RKO (cell line): ENCODE measurements at regions not wholly inside any gene's neighbourhood (a gene's known extent, or its start where the extent isn't known, plus 50 kb on each side); places are given as distances from the start of the nearest gene placed in this dataset.
"Not testable (repeated sequence)": the region's sequence is repeated elsewhere in the genome, so short reads cannot be mapped to it uniquely, and the experiment has no call there.

Source experiments
- DNase-seq: peaks from one replicate; pipeline ENCODE4 v3.0.0-alpha.2; 2016; ENCODE audit warnings: low spot score

- DNase-seq, result no peak
Observed at GRCh38 chr14:98916036-98916435, 356.0 kb downstream of the BCL11B start.

GRCh38 chr14:98916476-98916875 is 355.5 kb downstream of the BCL11B start:
- DNase-seq, result no peak

DNA sequence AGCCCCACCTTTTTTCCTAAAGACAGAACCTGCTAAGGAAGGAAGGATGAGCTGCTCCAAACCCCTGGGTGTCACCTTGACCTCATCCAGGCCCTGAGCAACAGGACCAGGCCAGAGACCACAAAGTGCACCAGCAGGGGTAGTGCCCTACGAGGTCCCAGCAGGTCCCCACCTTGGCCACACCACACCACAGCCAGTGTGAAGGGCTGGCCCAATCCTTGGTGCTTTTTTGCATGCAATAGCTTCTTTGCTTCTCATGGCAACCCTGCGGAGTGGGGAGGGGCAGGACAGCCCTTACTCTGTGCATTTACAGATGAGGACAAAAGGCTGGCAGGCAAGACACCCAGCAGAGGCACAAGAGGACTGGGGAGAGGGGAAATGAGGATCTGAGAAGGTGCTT is 352.6 kb downstream of the BCL11B start:
- DNase-seq, result no peak

- not testable (repeated sequence) for DNase-seq
Observed at GRCh38 chr14:98921306-98921705, 350.7 kb downstream of the BCL11B start.

DNA sequence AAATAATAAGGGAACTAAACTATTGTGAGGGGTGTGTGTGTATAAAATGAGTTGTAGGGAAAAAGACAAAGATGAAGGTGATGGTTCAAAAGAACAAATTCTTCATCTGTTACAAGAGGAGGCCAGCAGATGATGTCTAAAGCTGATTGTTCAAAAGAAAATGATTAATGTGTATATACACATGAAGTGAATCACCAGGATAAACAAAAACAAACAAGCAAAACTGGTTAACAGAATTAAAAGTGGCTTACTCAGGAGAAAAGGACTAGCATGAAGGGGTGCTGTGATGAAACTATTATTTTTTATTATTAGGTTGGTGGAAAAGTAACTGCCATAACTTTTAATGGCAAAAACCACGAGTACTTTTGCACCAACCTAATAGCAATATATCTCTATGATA is 348.4 kb downstream of the BCL11B start:
- DNase-seq, result no peak

- DNase-seq, result no peak
Observed at GRCh38 chr14:98924046-98924445, 348.0 kb downstream of the BCL11B start.

DNA sequence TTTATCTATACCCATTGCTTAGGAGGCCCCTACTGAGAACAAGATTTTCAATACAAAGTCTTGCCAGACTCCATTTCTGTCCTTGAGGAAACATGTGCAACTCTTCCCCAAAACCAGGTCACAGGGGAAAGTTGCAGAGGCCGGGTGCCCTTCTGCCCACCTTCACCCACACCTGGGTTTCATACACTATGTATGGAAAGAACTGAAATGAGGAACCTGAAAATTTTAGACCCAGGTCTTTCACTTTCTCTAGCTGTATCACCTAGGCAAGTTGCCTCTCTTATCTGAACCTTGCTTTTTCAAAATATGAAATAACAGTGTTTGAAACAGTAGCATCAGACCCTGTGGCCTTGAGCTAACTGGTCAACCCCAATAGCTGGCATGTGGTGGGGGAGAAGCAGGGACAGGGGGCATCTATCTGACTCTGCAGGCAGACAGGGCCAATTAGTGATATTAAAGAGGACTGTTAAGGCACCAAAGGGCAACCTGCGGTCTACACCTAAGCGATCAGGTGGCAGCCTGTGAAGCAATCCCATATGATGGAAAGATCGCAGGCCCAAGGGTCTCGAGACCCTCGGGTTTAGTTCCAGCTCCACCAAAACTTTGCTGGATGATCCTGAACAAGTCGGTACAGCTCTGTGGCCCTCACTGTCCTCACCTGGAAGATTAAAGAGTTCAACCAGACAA is 346.5 kb downstream of the BCL11B start:
- no peak for DNase-seq

- no peak for DNase-seq
Observed at GRCh38 chr14:98926146-98926545, 345.9 kb downstream of the BCL11B start.

- no peak for DNase-seq
Observed at GRCh38 chr14:98926801-98927200, 345.2 kb downstream of the BCL11B start.

GRCh38 chr14:98927986-98928385 is 344.0 kb downstream of the BCL11B start:
- DNase-seq, result no peak

DNA sequence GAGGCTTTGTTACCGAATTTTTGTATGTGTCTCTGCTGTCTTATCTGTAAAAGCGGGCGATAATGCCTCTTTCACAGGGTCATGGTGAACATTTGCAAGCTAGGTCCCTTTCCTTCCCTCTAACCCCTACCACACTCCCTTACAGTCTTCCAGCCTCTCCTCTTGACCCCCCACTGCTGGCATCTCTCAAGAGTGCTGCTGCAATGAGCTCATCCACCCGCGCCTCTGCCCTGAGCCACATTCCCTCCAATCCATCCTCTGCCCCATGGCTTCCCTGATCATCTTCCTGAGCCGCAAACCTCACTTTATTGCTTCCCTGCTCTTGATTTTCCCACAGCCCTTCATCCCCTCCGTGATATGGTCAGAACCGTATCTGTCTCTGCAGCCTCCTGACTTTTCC is 343.6 kb downstream of the BCL11B start:
- no peak for DNase-seq

DNA sequence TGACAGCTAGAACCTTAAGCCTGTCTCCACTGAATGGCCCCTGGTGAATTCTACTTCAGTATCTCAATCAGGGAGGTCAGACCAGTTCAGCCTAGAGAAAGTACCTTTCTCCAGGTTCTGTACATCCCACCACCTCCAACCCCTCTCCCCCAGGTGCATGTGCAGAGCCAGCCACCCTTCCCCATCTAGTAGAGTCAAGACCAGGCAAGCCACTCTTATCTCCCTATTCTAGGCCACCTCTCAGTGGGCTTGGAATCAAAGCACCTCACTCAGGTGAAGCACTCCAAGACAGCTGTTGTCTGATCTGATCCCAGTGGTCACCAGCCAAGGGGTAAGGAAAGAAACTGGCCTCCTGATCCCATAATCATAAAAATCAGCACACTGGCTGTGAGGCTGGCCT is 340.9 kb downstream of the BCL11B start:
- no peak for DNase-seq

- no peak for DNase-seq
Observed at GRCh38 chr14:98931911-98932310, 340.1 kb downstream of the BCL11B start.

GRCh38 chr14:98932431-98933325 is 339.3 kb downstream of the BCL11B start:
- DNase-seq, result no peak

- DNase-seq, result not testable (repeated sequence)
Observed at GRCh38 chr14:98934569-98934968, 337.4 kb downstream of the BCL11B start.

DNA sequence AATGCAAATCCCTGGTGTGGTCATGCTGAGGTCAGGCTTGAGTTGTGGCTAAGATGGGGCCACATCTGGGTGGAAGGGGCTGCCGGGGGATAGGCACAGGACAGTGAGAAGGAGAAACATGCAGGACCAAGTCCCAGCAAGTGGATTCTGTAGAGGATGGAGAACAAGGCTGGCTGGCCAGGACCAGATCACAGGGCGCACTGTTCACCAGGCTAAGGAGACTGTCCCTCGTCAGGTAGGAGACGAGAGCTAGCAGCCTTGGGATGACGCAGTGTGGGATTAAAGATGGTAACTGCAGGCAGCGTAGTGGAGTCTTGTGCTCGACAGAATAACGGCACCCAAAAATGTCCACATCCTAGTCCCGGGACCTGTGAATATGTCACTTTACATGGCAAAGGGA is 336.1 kb downstream of the BCL11B start:
- no peak for DNase-seq

DNA sequence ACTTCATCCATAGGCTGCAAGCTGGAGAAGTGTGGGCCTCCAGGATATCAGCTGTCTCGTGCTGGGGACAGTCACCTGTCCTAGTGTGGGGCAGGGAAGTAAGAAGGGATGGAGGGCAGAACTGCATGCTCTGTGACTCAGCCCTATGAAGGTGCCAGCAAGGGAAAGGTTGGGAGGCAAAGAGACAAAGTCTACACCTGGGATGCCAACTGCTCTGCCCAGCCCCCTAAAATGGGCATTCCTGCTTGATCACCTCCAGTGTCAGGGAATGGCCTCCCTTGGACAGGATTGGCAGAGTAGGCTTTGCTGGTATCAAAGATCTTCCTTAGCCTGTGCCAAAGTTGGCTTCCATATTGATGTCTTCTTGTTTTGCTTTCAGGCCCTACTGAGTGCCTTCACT is 335.0 kb downstream of the BCL11B start:
- DNase-seq, result no peak

DNA sequence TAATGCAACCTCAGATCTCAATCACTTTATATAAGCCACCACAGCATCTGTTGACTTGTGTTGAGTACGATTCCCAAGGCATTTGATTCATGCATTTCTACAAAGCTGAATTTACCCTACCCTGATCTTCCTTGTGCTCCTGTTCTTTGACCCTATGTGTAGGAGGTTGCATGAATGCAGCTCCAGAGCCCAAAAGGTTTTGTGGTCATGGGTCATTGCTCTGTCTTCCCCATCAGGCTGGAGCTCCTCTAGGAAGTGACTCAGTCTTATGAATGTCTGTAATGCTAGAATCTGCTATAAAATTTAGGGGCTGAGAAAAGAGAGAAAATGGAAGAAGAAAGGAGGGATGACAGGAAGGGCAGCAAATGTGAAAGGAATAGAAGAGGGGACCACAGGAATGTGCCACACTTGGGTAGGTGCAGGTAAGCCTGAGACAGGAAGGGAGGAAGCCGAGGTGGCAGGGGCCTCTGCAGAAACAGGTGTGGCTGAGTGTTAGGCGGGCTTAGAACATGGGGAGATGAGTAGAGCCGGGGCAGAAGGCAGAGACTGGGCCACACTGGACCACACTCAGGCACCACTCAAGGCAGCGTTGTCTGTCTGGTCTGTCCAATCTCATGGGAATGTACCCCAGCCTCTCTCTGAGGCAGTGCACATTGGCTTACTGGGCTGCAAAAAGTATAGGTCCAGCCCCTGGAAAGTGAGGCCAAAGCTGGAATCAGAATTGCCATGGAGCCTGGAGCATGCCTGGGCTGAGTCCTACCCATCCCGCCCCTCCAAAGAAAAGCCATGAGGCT is 334.1 kb downstream of the BCL11B start:
- DNase-seq, result no peak

DNA sequence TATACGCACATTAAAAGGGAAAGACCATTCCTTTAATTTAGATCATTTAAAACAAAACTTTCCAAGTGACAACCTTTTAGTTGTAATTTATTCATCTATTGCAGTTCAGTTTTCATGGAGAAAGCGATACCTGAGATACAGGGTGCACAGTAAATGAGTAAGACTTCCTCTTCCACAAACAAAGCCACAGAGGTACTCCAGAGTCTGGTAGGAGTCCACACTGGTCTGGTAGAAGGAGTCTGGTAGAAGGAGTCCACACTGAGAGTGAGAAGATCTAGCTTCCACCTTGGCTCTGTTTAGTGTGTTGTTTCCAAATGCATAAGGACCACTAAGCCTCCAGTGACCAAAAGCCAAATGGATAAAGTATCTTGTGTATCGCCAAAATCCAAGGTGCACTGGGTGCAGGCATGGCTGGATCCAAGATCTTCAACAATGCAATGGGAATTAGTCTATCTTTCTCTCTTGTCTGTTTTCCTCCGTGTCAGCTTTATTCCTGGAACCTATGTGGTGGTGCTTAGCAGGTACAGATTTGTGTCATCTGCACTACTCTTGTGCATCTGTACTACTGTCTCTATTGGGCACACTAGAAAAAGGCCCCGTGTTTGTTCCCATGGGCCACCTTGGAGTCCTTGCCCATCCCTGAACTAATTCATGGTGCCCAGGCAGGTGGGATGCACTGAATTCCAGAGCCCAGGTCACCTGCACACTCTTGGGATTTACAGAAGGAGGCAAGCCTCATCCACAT is 331.1 kb downstream of the BCL11B start:
- no peak for DNase-seq

- no peak for DNase-seq
Observed at GRCh38 chr14:98941481-98941880, 330.5 kb downstream of the BCL11B start.

DNA sequence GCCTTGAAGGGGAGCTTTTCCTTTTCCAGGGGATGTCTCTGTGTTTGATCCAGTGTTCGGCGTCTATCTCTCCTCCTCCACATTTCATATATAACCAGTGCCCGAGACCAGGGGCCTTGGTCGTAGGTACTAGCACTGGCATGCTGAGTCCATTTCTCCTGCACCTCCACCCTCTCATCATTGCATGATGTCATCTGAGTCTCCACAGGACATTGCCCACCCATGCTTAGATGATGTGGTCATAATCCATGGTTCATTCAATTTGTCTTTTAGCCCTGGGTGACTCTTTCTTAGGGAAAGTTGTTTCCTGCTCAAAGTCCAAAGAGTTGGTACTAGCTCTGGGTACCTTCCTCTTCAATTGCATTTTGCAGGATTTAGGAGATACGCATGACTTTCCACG is 328.1 kb downstream of the BCL11B start:
- no peak for DNase-seq

DNA sequence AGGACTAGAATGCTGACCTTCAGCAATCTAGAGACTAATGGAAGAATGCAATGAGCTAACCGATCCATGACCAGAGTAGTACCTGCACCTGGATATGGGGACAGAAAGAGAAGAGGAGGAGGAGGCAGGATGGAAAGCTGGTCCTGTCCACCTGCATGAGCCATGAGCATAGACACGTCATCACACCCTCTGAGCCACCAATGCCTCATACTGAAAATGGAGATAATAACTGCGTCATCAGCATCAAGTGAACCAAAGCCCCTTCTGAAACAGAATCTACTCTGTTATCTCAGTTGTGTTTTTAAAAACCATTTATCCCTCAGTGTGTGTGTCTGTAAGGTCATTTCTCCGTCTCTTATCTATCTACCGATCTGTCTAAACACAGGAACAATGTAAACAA is 327.0 kb downstream of the BCL11B start:
- no peak for DNase-seq
